ENCODE measurements at regions not wholly inside any gene's neighbourhood (a gene's known extent, or its start where the extent isn't known, plus 50 kb on each side); places are given as distances from the start of the nearest gene placed in this dataset.

- TF ChIP-seq CTCF (IDR thresholded peaks at IDR 0.05; ENCODE audit: unreplicated experiment): no peak
- DNase-seq (ENCODE audit: low spot score in 2 of 2, unreplicated experiment in 2 of 2): no peak
- H3K27ac Mint-ChIP-seq: no peak overlapping the region
- H3K9me3 Mint-ChIP-seq: peaks cover 68% of the 10 kb centered on the region
- H3K4me3 Mint-ChIP-seq: no peak overlapping the region
- H3K4me1 Mint-ChIP-seq: no peaks in the 10 kb centered on the region
- H3K36me3 Mint-ChIP-seq: no peaks in the 10 kb centered on the region
- no peaks in the 10 kb centered on the region for H3K27me3 Mint-ChIP-seq (ENCODE audit: low read depth)
These were observed 2057.6 kb downstream of the TP53TG3F start for GRCh38 chr16:35516971-35517370.

DNA sequence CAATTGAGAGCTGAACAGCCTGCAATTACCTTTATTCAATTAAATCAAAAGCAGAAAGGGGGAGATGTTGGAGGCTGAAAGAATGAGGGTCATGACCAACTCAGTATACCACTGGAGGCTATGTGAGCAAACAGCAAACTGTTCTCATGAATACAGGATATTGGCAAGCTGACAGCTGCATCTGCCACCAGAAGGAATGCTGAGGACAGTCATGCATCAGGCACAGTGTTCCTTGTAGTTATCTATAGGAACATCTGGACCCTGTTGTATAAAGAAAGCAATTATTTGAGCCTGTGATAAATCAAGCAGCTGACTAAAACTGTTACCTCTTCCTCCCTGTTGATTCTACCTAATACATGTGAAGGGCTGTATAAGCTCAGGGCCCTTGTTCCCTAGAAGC, 2064.6 kb downstream of the TP53TG3F start:
- H3K4me3 Mint-ChIP-seq: no peak overlapping the region
- H3K27ac Mint-ChIP-seq: no peak overlapping the region
- no peaks in the 10 kb centered on the region for H3K4me1 Mint-ChIP-seq
- no peak for DNase-seq (ENCODE audit: low spot score in 2 of 2, unreplicated experiment in 2 of 2)
- no peaks in the 10 kb centered on the region for H3K27me3 Mint-ChIP-seq (ENCODE audit: low read depth)
- no peak for TF ChIP-seq CTCF (IDR thresholded peaks at IDR 0.05; ENCODE audit: unreplicated experiment)
- H3K9me3 Mint-ChIP-seq: peaks cover 67% of the 10 kb centered on the region
- H3K36me3 Mint-ChIP-seq: no peaks in the 10 kb centered on the region

DNA sequence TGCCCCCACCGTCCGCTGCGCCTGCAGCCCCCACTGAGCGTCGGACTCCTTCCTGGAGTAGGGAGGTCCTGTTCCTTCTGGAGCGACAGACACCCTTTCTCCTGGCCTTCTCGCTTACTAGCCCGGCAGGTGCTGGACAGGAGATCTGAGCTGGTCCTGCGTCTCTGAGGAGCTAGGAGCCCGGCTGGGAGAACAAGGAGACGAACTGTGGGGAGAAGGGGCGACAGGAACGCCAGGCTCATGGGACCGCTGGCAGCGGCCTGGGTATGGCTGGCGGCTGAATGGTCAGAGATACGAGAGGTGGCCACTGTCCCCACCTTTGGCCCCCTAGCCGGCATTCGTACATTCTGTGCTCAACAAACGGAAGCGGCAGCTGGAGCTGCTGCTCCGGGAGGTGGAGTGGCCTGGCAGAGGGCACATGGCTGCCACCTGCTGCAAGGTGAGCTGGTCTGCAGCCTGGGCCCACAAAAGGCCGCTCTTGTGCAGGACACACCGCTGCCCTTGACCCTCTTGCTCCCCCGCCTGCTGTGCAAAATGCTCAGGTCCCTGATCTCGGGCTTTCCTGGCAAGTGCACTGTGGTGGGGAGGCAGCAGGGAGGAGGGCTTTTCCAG, 2066.7 kb downstream of the TP53TG3F start:
- Mint-ChIP-seq H3K36me3 (no peaks in the 10 kb centered on the region), H3K4me1 (no peaks in the 10 kb centered on the region), H3K4me3 (no peak overlapping the region), H3K27me3 (ENCODE audit: low read depth) (no peaks in the 10 kb centered on the region), H3K27ac (no peak overlapping the region), H3K9me3 (peaks cover 68% of the 10 kb centered on the region)
- no peak for TF ChIP-seq CTCF (IDR thresholded peaks at IDR 0.05; ENCODE audit: unreplicated experiment)
- no peak for DNase-seq (ENCODE audit: low spot score in 2 of 2, unreplicated experiment in 2 of 2)

DNA sequence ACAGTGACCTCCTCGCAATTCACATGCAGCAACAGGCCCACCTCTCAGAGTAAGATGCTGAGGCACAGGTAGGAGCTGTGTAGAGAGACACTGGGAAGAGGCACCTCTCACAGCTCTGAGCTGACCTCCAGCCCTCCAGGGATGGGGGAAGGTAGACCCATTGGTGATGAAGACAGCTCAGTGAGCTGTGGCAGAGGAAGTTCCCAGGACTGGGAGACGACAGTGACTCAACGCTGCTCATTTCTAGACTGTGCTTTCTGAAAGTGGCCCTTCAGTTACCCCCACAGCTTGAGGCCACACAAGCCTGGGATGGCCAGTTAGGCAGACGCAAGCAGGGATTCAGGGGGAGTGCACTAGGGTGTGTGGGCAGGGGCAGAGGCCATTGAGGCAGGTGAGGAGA, 2073.2 kb downstream of the TP53TG3F start:
- H3K36me3 Mint-ChIP-seq: no peaks in the 10 kb centered on the region
- no peaks in the 10 kb centered on the region for H3K27me3 Mint-ChIP-seq (ENCODE audit: low read depth)
- no peak for TF ChIP-seq CTCF (IDR thresholded peaks at IDR 0.05; ENCODE audit: unreplicated experiment)
- no peaks in the 10 kb centered on the region for H3K4me1 Mint-ChIP-seq
- H3K4me3 Mint-ChIP-seq: no peak overlapping the region
- peaks cover 41% of the 10 kb centered on the region for H3K9me3 Mint-ChIP-seq
- no peak overlapping the region for H3K27ac Mint-ChIP-seq
- DNase-seq (ENCODE audit: low spot score in 2 of 2, unreplicated experiment in 2 of 2): no peak

DNA sequence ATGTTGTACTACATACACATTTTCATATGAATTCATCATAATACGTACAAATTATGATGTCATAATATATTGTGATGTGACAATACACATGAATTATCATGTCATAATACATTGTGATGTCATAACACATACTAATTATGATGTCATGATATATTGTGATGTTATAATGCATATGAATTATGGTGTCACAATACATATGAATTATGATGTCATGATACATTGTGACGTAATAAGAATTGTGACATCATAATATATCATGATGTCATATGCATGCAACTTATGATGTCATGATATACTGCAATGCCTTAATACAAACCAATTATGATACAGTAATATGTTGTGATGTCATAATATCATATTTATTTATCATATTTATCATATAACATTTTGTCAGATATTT, 2074.3 kb downstream of the TP53TG3F start:
- Mint-ChIP-seq H3K36me3 (no peaks in the 10 kb centered on the region), H3K27me3 (ENCODE audit: low read depth) (no peaks in the 10 kb centered on the region), H3K9me3 (peaks cover 39% of the 10 kb centered on the region), H3K27ac (no peak overlapping the region), H3K4me3 (no peak overlapping the region), H3K4me1 (no peaks in the 10 kb centered on the region)
- no peak for DNase-seq (ENCODE audit: low spot score in 2 of 2, unreplicated experiment in 2 of 2)
- TF ChIP-seq CTCF (IDR thresholded peaks at IDR 0.05; ENCODE audit: unreplicated experiment): no peak

DNA sequence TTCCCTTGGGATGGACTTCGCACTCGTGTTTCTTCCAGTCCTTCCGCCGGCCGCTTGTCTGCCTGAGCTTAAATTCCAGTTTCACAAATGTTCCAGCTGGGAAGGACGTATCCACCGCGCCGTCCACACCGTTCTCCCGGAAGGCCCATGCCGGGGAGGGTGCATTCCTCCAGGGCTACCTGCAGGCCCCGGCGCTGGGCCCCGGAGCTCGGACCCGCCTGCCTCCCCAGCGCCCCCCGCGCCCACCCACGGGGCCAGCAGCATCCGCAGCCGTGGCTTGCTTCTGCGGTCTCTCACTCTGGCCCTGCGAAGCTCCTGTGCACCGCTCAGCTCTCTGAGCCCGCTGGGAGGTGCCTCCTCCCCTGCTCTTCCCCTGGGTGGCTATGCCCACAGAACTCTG, 2084.1 kb downstream of the TP53TG3F start:
- no peak for TF ChIP-seq CTCF (IDR thresholded peaks at IDR 0.05; ENCODE audit: unreplicated experiment)
- Mint-ChIP-seq H3K36me3 (no peaks in the 10 kb centered on the region), H3K4me1 (no peaks in the 10 kb centered on the region), H3K9me3 (peaks cover 58% of the 10 kb centered on the region), H3K4me3 (no peak overlapping the region), H3K27me3 (ENCODE audit: low read depth) (no peaks in the 10 kb centered on the region), H3K27ac (no peak overlapping the region)
- no peak for DNase-seq (ENCODE audit: low spot score in 2 of 2, unreplicated experiment in 2 of 2)
